ENCODE measurements at regions not wholly inside any gene's neighbourhood (a gene's known extent, or its start where the extent isn't known, plus 50 kb on each side); places are given as distances from the start of the nearest gene placed in this dataset.

GRCh38 chr1:219397511-219397910, 215.4 kb downstream of the ZC3H11B start:
- DNase-seq: no peak

GRCh38 chr1:219391297-219391696, 217.6 kb downstream of the LYPLAL1 start:
- no peak for DNase-seq

- no peak for DNase-seq
Observed at GRCh38 chr1:219387211-219387610, 213.5 kb downstream of the LYPLAL1 start.

- no peak for DNase-seq
Observed at GRCh38 chr1:219385787-219386427, 212.2 kb downstream of the LYPLAL1 start.

- no peak for DNase-seq
Observed at GRCh38 chr1:219383281-219383680, 209.6 kb downstream of the LYPLAL1 start.

- DNase-seq: no peak
Observed at GRCh38 chr1:219381396-219381795, 207.7 kb downstream of the LYPLAL1 start.

GRCh38 chr1:219380463-219380862, 206.8 kb downstream of the LYPLAL1 start:
- DNase-seq: no peak

- DNase-seq: no peak
Observed at GRCh38 chr1:219379691-219380090, 206.0 kb downstream of the LYPLAL1 start.

- DNase-seq: no peak
Observed at GRCh38 chr1:219374636-219375035, 201.0 kb downstream of the LYPLAL1 start.

- DNase-seq: no peak
Observed at GRCh38 chr1:219374046-219374566, 200.4 kb downstream of the LYPLAL1 start.

- DNase-seq: no peak
Observed at GRCh38 chr1:219373616-219373935, 199.9 kb downstream of the LYPLAL1 start.

GRCh38 chr1:219372916-219373615, 199.4 kb downstream of the LYPLAL1 start:
- no peak for DNase-seq

GRCh38 chr1:219371471-219371870, 197.8 kb downstream of the LYPLAL1 start:
- no peak for DNase-seq

GRCh38 chr1:219367496-219367895, 193.8 kb downstream of the LYPLAL1 start:
- DNase-seq: no peak

- DNase-seq: no peak
Observed at GRCh38 chr1:219365451-219365850, 191.8 kb downstream of the LYPLAL1 start.

GRCh38 chr1:219362702-219363101, 189.0 kb downstream of the LYPLAL1 start:
- DNase-seq: no peak

GRCh38 chr1:219359126-219359525, 185.4 kb downstream of the LYPLAL1 start:
- DNase-seq: no peak

- DNase-seq: no peak
Observed at GRCh38 chr1:219358080-219358479, 184.4 kb downstream of the LYPLAL1 start.

GRCh38 chr1:219354962-219355361, 181.3 kb downstream of the LYPLAL1 start:
- DNase-seq: no peak

- DNase-seq: no peak
Observed at GRCh38 chr1:219352961-219353651, 179.4 kb downstream of the LYPLAL1 start.

- no peak for DNase-seq
Observed at GRCh38 chr1:219350172-219350931, 176.7 kb downstream of the LYPLAL1 start.

GRCh38 chr1:219347921-219348391, 174.3 kb downstream of the LYPLAL1 start:
- DNase-seq: no peak

GRCh38 chr1:219347376-219347775, 173.7 kb downstream of the LYPLAL1 start:
- DNase-seq: no peak
